Fibroblast of lung (primary cell): ENCODE measurements at regions not wholly inside any gene's neighbourhood (a gene's known extent, or its start where the extent isn't known, plus 50 kb on each side); places are given as distances from the start of the nearest gene placed in this dataset.
A peak's percentile ranks its signal among the peaks of the same experiment; 100 is the strongest.

Source experiments
- DNase-seq, 2 donors: peaks; one replicate each; pipeline versions ENCODE4 v3.0.0 to v3.0.0-alpha.2; 2010; ENCODE audit warnings: low read depth in 2 of 2
- H2AFZ ChIP-seq: 2 replicates; pipeline ENCODE4 v1.5.1; 2012; ENCODE audit warnings: low read length, control low read depth, inconsistent platforms
- H3K27ac ChIP-seq: 2 replicates; pipeline ENCODE4 v1.5.1; 2011; ENCODE audit warnings: low read length, control low read depth; ENCODE audit not compliant: insufficient read depth
- H3K27me3 ChIP-seq: 2 replicates; pipeline ENCODE4 v1.5.1; 2011; ENCODE audit warnings: mild to moderate bottlenecking, low read length; ENCODE audit not compliant: control insufficient read depth, insufficient read depth
- H3K36me3 ChIP-seq: 2 replicates; pipeline ENCODE4 v1.5.1; 2011; ENCODE audit warnings: low read length; ENCODE audit not compliant: control insufficient read depth, insufficient read depth
- H3K4me1 ChIP-seq: 2 replicates; pipeline ENCODE4 v1.5.1; 2011; ENCODE audit warnings: low read length; ENCODE audit not compliant: control insufficient read depth, insufficient read depth; ENCODE audit errors: extremely low read depth
- H3K4me2 ChIP-seq: 2 replicates; pipeline ENCODE4 v1.5.1; 2011; ENCODE audit warnings: low read length, control low read depth; ENCODE audit not compliant: insufficient read depth; ENCODE audit errors: extremely low read depth
- H3K4me3 ChIP-seq, 4 experiments: fragments of 200-600 bp in 1 of 4; sonication (generic) in 1 of 4; replicated peaks in 1 of 4; 2 replicates each; pipeline ENCODE4 v1.5.1; 2011 to 2016; ENCODE audit warnings: low read length in 4 of 4, low read depth in 3 of 4, mild to moderate bottlenecking in 3 of 4, control low read depth in 2 of 4, inconsistent platforms in 1 of 4, mixed read lengths in 1 of 4; ENCODE audit not compliant: insufficient read depth in 1 of 4; ENCODE audit errors: control extremely low read depth in 1 of 4
- H3K79me2 ChIP-seq: 2 replicates; pipeline ENCODE4 v1.5.1; 2012; ENCODE audit warnings: mild to moderate bottlenecking, low read length, inconsistent platforms; ENCODE audit not compliant: control insufficient read depth, insufficient read depth
- H3K9ac ChIP-seq: 2 replicates; pipeline ENCODE4 v1.5.1; 2011; ENCODE audit warnings: mild to moderate bottlenecking, low read length, control low read depth; ENCODE audit not compliant: insufficient read depth
- H3K9me3 ChIP-seq: 2 replicates; pipeline ENCODE4 v1.5.1; 2012; ENCODE audit warnings: low read depth, low read length; ENCODE audit not compliant: control insufficient read depth, insufficient read depth
- H4K20me1 ChIP-seq: 2 replicates; pipeline ENCODE4 v1.5.1; 2011; ENCODE audit warnings: low read length; ENCODE audit not compliant: control insufficient read depth, insufficient read depth; ENCODE audit errors: extremely low read depth
- EZH2 ChIP-seq: IDR thresholded peaks from 2 replicates; pipeline ENCODE4 v1.5.1; 2012; ENCODE audit warnings: low read length, control low read depth, mild to moderate bottlenecking; ENCODE audit errors: missing control alignments
- TF ChIP-seq, protein P1 (sequence below), 2 donors: IDR thresholded peaks in 1 of 2; conservative IDR thresholded peaks in 1 of 2; 1 replicate in 1 of 2; 2 replicates in 1 of 2; pipeline ENCODE4 v1.5.1; 2011 to 2012; ENCODE audit warnings: low read length in 2 of 2, control low read depth in 1 of 2, inconsistent platforms in 1 of 2, low read depth in 1 of 2, mild to moderate bottlenecking in 1 of 2

DNA sequence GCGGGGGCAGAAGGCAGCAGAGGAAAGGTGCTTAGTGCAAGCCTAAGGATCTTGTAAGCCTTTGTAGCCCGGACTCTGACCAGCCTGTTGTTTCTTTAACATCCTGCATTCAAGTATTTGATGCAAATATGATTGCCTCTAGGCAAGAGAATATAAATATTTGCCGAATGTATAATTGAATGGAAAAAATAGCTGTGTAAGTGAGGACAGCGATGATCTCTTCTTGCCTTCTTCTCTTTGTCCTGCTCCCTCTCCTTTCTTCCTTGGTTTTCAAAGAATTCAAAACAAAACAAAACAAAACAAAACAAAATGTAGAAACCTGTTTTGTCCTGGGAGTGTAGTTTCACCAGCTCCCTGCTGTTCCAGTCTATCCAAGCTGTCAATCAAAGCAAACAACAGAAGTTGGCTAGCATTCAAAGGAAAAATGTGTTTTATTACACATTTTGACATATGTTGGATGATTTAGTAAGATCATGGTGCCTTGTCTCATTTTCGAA lies 74.9 kb upstream of the CPM start:
- Histone ChIP-seq H3K27ac (peak overlapping the region; percentile 82), H3K36me3 (no peaks in the 10 kb centered on the region), H3K79me2 (no peaks in the 10 kb centered on the region), H4K20me1 (no peaks in the 10 kb centered on the region), H2AFZ (no peak overlapping the region), H3K4me1 (peaks cover 10% of the 10 kb centered on the region), H3K9ac (no peak overlapping the region), H3K4me3 (peak overlapping the region in 2 of 4 experiments; percentile 44 to 62), H3K9me3 (no peaks in the 10 kb centered on the region), H3K4me2 (peak overlapping the region; percentile 81), H3K27me3 (no peaks in the 10 kb centered on the region)
- DNase-seq: peak in 1 of 2 donors; percentile 25
- no peak for TF ChIP-seq EZH2
- TF ChIP-seq, protein P1, sequence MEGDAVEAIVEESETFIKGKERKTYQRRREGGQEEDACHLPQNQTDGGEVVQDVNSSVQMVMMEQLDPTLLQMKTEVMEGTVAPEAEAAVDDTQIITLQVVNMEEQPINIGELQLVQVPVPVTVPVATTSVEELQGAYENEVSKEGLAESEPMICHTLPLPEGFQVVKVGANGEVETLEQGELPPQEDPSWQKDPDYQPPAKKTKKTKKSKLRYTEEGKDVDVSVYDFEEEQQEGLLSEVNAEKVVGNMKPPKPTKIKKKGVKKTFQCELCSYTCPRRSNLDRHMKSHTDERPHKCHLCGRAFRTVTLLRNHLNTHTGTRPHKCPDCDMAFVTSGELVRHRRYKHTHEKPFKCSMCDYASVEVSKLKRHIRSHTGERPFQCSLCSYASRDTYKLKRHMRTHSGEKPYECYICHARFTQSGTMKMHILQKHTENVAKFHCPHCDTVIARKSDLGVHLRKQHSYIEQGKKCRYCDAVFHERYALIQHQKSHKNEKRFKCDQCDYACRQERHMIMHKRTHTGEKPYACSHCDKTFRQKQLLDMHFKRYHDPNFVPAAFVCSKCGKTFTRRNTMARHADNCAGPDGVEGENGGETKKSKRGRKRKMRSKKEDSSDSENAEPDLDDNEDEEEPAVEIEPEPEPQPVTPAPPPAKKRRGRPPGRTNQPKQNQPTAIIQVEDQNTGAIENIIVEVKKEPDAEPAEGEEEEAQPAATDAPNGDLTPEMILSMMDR (conservative IDR thresholded peaks at IDR 0.05 in 1 of 2, IDR thresholded peaks at IDR 0.05 in 1 of 2; ENCODE audit: low read depth in 1 of 2, low read length in 2 of 2): no peak

DNA sequence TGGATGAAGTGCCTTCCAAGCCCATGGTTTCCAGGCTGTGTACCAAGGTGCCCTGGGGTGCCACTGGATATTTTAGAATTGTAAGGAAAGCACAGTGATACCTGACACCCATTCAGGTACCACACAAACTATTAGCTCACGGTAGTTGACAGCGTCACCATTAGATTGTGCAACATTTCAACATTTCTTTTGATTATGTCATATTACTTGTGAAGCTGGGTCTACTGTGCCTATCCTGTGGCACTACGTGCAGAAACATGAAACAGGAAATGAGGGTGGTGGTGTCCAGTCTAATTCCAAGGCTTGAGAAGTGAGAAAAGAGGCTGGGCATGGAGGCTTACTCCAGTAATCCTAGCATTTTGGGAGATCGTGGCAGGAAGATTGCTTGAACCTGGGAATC lies 75.5 kb upstream of the CPM start:
- Histone ChIP-seq H3K4me1 (peaks cover 10% of the 10 kb centered on the region), H3K79me2 (no peaks in the 10 kb centered on the region), H3K9ac (no peak overlapping the region), H3K4me3 (no peak overlapping the region), H3K4me2 (no peak overlapping the region), H3K27me3 (no peaks in the 10 kb centered on the region), H2AFZ (no peak overlapping the region), H4K20me1 (no peaks in the 10 kb centered on the region), H3K36me3 (no peaks in the 10 kb centered on the region), H3K27ac (no peak overlapping the region), H3K9me3 (no peaks in the 10 kb centered on the region)
- TF ChIP-seq EZH2: no peak
- TF ChIP-seq, protein P1 (conservative IDR thresholded peaks at IDR 0.05 in 1 of 2, IDR thresholded peaks at IDR 0.05 in 1 of 2; ENCODE audit: low read depth in 1 of 2, low read length in 2 of 2): no peak
- DNase-seq: peak in 1 of 2 donors; percentile 36

DNA sequence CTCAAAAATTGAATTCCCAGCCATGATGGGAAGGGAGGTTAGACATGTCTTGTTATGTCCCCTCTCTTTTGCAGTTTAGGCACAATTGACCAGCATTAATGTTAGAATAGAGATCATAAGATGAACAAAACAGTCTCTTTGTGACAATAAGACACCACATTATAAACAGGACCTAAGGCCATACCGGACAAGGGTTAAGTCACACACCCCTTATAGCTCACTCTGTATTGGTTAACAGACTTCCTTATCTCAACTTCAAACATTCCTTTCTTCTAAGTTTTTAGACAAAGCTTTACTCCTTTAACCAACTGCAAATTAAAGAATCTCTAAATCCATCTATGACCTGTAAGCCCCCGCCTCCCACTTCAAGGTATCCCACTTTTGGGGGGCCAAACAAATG lies 81.1 kb upstream of the CPM start:
- H3K79me2 ChIP-seq: no peaks in the 10 kb centered on the region
- no peak for TF ChIP-seq EZH2
- TF ChIP-seq, protein P1 (conservative IDR thresholded peaks at IDR 0.05 in 1 of 2, IDR thresholded peaks at IDR 0.05 in 1 of 2; ENCODE audit: low read depth in 1 of 2, low read length in 2 of 2): no peak
- H3K9me3 ChIP-seq: no peaks in the 10 kb centered on the region
- no peaks in the 10 kb centered on the region for H3K27me3 ChIP-seq
- no peak overlapping the region for H3K4me3 ChIP-seq
- no peak for DNase-seq
- no peak overlapping the region for H2AFZ ChIP-seq
- H3K27ac ChIP-seq: no peak overlapping the region
- H3K4me1 ChIP-seq: no peaks in the 10 kb centered on the region
- no peak overlapping the region for H3K4me2 ChIP-seq
- no peak overlapping the region for H3K9ac ChIP-seq
- H4K20me1 ChIP-seq: no peaks in the 10 kb centered on the region
- no peaks in the 10 kb centered on the region for H3K36me3 ChIP-seq
